H1 (cell line): ENCODE measurements at regions not wholly inside any gene's neighbourhood (a gene's known extent, or its start where the extent isn't known, plus 50 kb on each side); places are given as distances from the start of the nearest gene placed in this dataset.

Source experiments
- CTCF ChIA-PET: fragments of 300-600 bp; sonication (Branson Sonifier 250); formaldehyde crosslinking; loops from one replicate; lab custom pipeline; 2021; ENCODE audit not compliant: partially characterized antibody; lab: Charles Lee
- POLR2A ChIA-PET: fragments of 300-600 bp; sonication (Branson Sonifier 250); formaldehyde crosslinking; loops from one replicate; lab custom pipeline; 2021; ENCODE audit warnings: inconsistent platforms; ENCODE audit not compliant: partially characterized antibody; lab: Charles Lee
- DNase-seq, 2 experiments: peaks; one replicate each; pipeline versions ENCODE4 v3.0.0 to v3.0.0-alpha.2; 2010 to 2022; ENCODE audit warnings: low spot score in 2 of 2, low read depth in 1 of 2, mixed read lengths in 1 of 2
- FAIRE-seq: peaks from 2 replicates; lab custom pipeline; 2011; peaks lifted over from hg19 to GRCh38; lab: Jason Lieb, UNC
- H2AFZ ChIP-seq: 2 replicates; pipeline ENCODE4 v1.8.1; 2012; ENCODE audit warnings: low read length, inconsistent platforms
- H2AK5ac ChIP-seq: 2 replicates; pipeline ENCODE4 v1.6.1; 2013; ENCODE audit warnings: low read depth, low read length
- H2BK120ac ChIP-seq: replicated peaks from 2 replicates; pipeline ENCODE3; 2013; ENCODE audit warnings: low read depth, low read length, inconsistent platforms
- H2BK12ac ChIP-seq: 2 replicates; pipeline ENCODE4 v1.6.1; 2013; ENCODE audit warnings: low read depth, low read length
- H2BK15ac ChIP-seq: 2 replicates; pipeline ENCODE4 v1.6.1; 2013; ENCODE audit warnings: low read length
- H2BK20ac ChIP-seq: 2 replicates; pipeline ENCODE4 v1.6.1; 2013; ENCODE audit warnings: low read length
- H2BK5ac ChIP-seq: 2 replicates; pipeline ENCODE4 v1.6.1; 2013; ENCODE audit warnings: low read depth, low read length
- H3K14ac ChIP-seq: 2 replicates; pipeline ENCODE4 v1.6.1; 2013; ENCODE audit warnings: inconsistent platforms; ENCODE audit not compliant: insufficient read length
- H3K18ac ChIP-seq: 2 replicates; pipeline ENCODE4 v1.6.1; 2013; ENCODE audit warnings: low read length; ENCODE audit errors: extremely low read depth
- H3K23ac ChIP-seq: 2 replicates; pipeline ENCODE4 v1.6.1; 2013; ENCODE audit warnings: inconsistent platforms; ENCODE audit not compliant: insufficient read length
- H3K23me2 ChIP-seq: 2 replicates; pipeline ENCODE4 v1.6.1; 2013; ENCODE audit warnings: low read depth, low read length
- H3K27ac ChIP-seq: 2 replicates; pipeline ENCODE4 v1.6.1; 2011; ENCODE audit warnings: low read depth, low read length, inconsistent platforms
- H3K27me3 ChIP-seq, 4 experiments: replicated peaks in 1 of 4; 1 replicate in 1 of 4; 2 replicates in 3 of 4; pipeline versions ENCODE4 v1.6.1 to v1.8.1; 2011 to 2013; ENCODE audit warnings: low read length in 3 of 4, mild to moderate bottlenecking in 3 of 4, inconsistent platforms in 2 of 4, mixed read lengths in 2 of 4, moderate library complexity in 1 of 4; ENCODE audit not compliant: control insufficient read depth in 3 of 4, insufficient read depth in 3 of 4; ENCODE audit errors: extremely low read depth in 1 of 4
- H3K36me3 ChIP-seq, 4 experiments: 2 replicates each; pipeline versions ENCODE4 v1.6.1 to v1.8.1; 2011 to 2013; ENCODE audit warnings: mild to moderate bottlenecking in 4 of 4, low read length in 3 of 4, moderate library complexity in 2 of 4, control low read depth in 1 of 4, inconsistent platforms in 1 of 4; ENCODE audit not compliant: insufficient read depth in 4 of 4, control insufficient read depth in 2 of 4
- H3K4ac ChIP-seq: replicated peaks from 2 replicates; pipeline ENCODE3; 2013; ENCODE audit warnings: low read length, low read depth, mixed read lengths, inconsistent platforms; ENCODE audit not compliant: insufficient read length
- H3K4me1 ChIP-seq, 4 experiments: replicated peaks in 1 of 4; 1 replicate in 1 of 4; 2 replicates in 3 of 4; pipeline versions ENCODE4 v1.6.1 to v1.8.1; 2011 to 2013; ENCODE audit warnings: low read length in 3 of 4, inconsistent platforms in 2 of 4, mixed read lengths in 1 of 4; ENCODE audit not compliant: insufficient read depth in 4 of 4, control insufficient read depth in 3 of 4
- H3K4me2 ChIP-seq, 2 experiments: 2 replicates each; pipeline versions ENCODE4 v1.6.1 to v1.8.1; 2011 to 2013; ENCODE audit warnings: low read depth in 2 of 2, low read length in 2 of 2, control low read depth in 1 of 2, inconsistent platforms in 1 of 2, mild to moderate bottlenecking in 1 of 2; ENCODE audit not compliant: insufficient read depth in 1 of 2
- H3K4me3 ChIP-seq, 4 experiments: fragments of 200-600, 300-600 bp in 1 of 4; sonication (generic), shearing (Covaris generic), sonication (Bioruptor Twin) in 1 of 4; 2 replicates each; pipeline versions ENCODE4 v1.5.1 to v1.8.1; 2011 to 2016; ENCODE audit warnings: low read length in 4 of 4, low read depth in 3 of 4, control low read depth in 2 of 4, inconsistent platforms in 2 of 4, mild to moderate bottlenecking in 2 of 4, mixed read lengths in 1 of 4, moderate library complexity in 1 of 4; ENCODE audit not compliant: insufficient read depth in 2 of 4; ENCODE audit errors: extremely low read depth in 1 of 4
- H3K56ac ChIP-seq: replicated peaks from 2 replicates; pipeline ENCODE3; 2013; ENCODE audit warnings: low read depth, mild to moderate bottlenecking, mixed read lengths, low read length, inconsistent platforms; ENCODE audit not compliant: insufficient read length
- H3K79me1 ChIP-seq: 2 replicates; pipeline ENCODE4 v1.6.1; 2013; ENCODE audit warnings: low read depth, low read length, control low read depth
- H3K79me2 ChIP-seq, 2 experiments: 2 replicates each; pipeline versions ENCODE4 v1.6.1 to v1.8.1; 2012 to 2013; ENCODE audit warnings: low read length in 2 of 2, mild to moderate bottlenecking in 2 of 2, inconsistent platforms in 1 of 2; ENCODE audit not compliant: insufficient read depth in 2 of 2, control insufficient read depth in 1 of 2
- H3K9ac ChIP-seq, 4 experiments: replicated peaks in 1 of 4; 1 replicate in 1 of 4; 2 replicates in 3 of 4; pipeline versions ENCODE4 v1.6.1 to v1.8.1; 2011 to 2013; ENCODE audit warnings: low read depth in 3 of 4, low read length in 3 of 4, control low read depth in 2 of 4, mild to moderate bottlenecking in 2 of 4, moderate library complexity in 2 of 4, inconsistent platforms in 1 of 4; ENCODE audit errors: extremely low read depth in 1 of 4
- H3K9me3 ChIP-seq, 2 experiments: 2 replicates each; pipeline versions ENCODE4 v1.6.1 to v1.8.1; 2012 to 2013; ENCODE audit warnings: mild to moderate bottlenecking in 2 of 2, moderate library complexity in 2 of 2, control low read depth in 1 of 2, inconsistent platforms in 1 of 2, low read depth in 1 of 2, low read length in 1 of 2, mixed read lengths in 1 of 2; ENCODE audit not compliant: insufficient read depth in 2 of 2
- H4K20me1 ChIP-seq, 2 experiments: replicated peaks in 1 of 2; 2 replicates each; pipeline versions ENCODE3 to v1.8.1; 2011 to 2013; ENCODE audit warnings: inconsistent platforms in 2 of 2, low read length in 2 of 2, mild to moderate bottlenecking in 1 of 2; ENCODE audit not compliant: insufficient read depth in 2 of 2, control insufficient read depth in 1 of 2
- H4K5ac ChIP-seq: 2 replicates; pipeline ENCODE4 v1.6.1; 2013; ENCODE audit warnings: low read length, low read depth, mixed read lengths, inconsistent platforms; ENCODE audit not compliant: insufficient read length
- H4K8ac ChIP-seq: 2 replicates; pipeline ENCODE4 v1.8.0; 2013; ENCODE audit warnings: mild to moderate bottlenecking, moderate library complexity, low read length, inconsistent platforms; ENCODE audit not compliant: insufficient read depth; ENCODE audit errors: extremely low read depth
- H4K91ac ChIP-seq: replicated peaks from 2 replicates; pipeline ENCODE3; 2013; ENCODE audit warnings: low read length, mixed read lengths, inconsistent platforms; ENCODE audit not compliant: insufficient read length
- NANOG ChIP-seq: IDR thresholded peaks from 2 replicates; pipeline ENCODE4 v1.6.1; 2011; ENCODE audit warnings: low read length, low read depth, mild to moderate bottlenecking, inconsistent platforms; ENCODE audit not compliant: insufficient read depth, poor library complexity, severe bottlenecking
- POU5F1 ChIP-seq: IDR thresholded peaks from 2 replicates; pipeline ENCODE4 v1.6.1; 2011; ENCODE audit warnings: low read depth, mild to moderate bottlenecking, low read length, moderate library complexity
- SP2 ChIP-seq: IDR thresholded peaks from 2 replicates; pipeline ENCODE4 v1.6.1; 2012; ENCODE audit warnings: mild to moderate bottlenecking, low read length, inconsistent platforms
- SP4 ChIP-seq: IDR thresholded peaks from 2 replicates; pipeline ENCODE4 v1.6.1; 2012; ENCODE audit warnings: low read length, inconsistent platforms
- TAF7 ChIP-seq: optimal IDR thresholded peaks from 2 replicates; pipeline ENCODE3; 2011; ENCODE audit warnings: low read depth, mild to moderate bottlenecking, inconsistent platforms, low read length, moderate library complexity, borderline replicate concordance
- USF2 ChIP-seq: IDR thresholded peaks from 2 replicates; pipeline ENCODE4 v1.6.1; 2011; ENCODE audit warnings: low read length, improper control_type of control experiment
- WGBS, 2 experiments: shearing (Covaris generic) in 1 of 2; methylation state at CpG; one replicate each; pipeline versions ENCODE4 v1.1.6 to v1.1.7; 2013 to 2015; ENCODE audit warnings: low lambda C conversion rate in 2 of 2, mixed read lengths in 2 of 2, inconsistent platforms in 1 of 2, low coverage in 1 of 2, missing lambda C conversion rate in 1 of 2; ENCODE audit not compliant: insufficient replicate concordance in 2 of 2, insufficient coverage in 1 of 2, insufficient read length in 1 of 2; ENCODE audit errors: extremely low coverage in 1 of 2, missing lambda C conversion rate in 1 of 2; 5-methylcytosine and 5-hydroxymethylcytosine counted together
- TF ChIP-seq, protein P1 (sequence below): IDR thresholded peaks from 2 replicates; pipeline ENCODE4 v1.6.1; 2012; ENCODE audit warnings: inconsistent platforms

DNA sequence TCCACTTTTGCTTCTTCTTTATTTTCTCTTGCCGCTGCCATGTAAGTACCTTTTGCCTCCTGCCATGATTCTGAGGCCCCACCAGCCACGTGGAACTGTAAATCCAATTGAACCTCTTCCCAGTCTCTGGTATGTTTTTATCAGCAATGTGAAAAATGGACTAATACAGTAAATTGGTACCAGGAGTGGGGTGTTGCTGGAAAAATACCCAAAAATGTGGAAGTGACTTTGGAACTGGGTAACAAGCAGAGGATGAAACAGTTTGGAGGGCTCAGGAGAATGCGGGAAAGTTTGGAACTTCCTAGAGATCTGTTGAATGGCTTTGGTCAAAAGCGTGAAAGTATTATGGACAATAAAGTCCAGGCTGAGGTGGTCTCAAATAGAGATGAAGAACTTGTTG lies 670.3 kb upstream of the ZWINT start:
- Histone ChIP-seq H3K27ac (no peak overlapping the region), H3K56ac (no peak overlapping the region), H3K27me3 (no peaks in the 10 kb centered on the region), H3K14ac (no peak overlapping the region), H3K9ac (no peak overlapping the region), H2BK15ac (no peak overlapping the region), H4K8ac (no peak overlapping the region), H2BK5ac (no peak overlapping the region), H3K4me3 (no peak overlapping the region), H3K4ac (no peak overlapping the region), H2BK120ac (no peak overlapping the region), H3K79me2 (no peaks in the 10 kb centered on the region), H3K9me3 (peaks cover 8 to 13% of the 10 kb centered on the region in 2 experiments), H2AFZ (no peak overlapping the region), H3K18ac (no peak overlapping the region), H2BK12ac (no peak overlapping the region), H3K4me2 (no peak overlapping the region), H3K79me1 (no peaks in the 10 kb centered on the region), H4K5ac (no peak overlapping the region), H3K23ac (no peak overlapping the region), H2BK20ac (no peak overlapping the region), H3K36me3 (no peaks in the 10 kb centered on the region; a peak in 1 of 8 replicates), H2AK5ac (no peak overlapping the region), H4K20me1 (no peaks in the 10 kb centered on the region), H3K23me2 (no peaks in the 10 kb centered on the region), H3K4me1 (no peaks in the 10 kb centered on the region), H4K91ac (no peak overlapping the region)
- 88% methylated on average over 4 of the region's 4 CpGs; no CpG with 5 or more reads in 1 of the 2 experiments for WGBS, 2 experiments
- TF ChIP-seq, protein P1, sequence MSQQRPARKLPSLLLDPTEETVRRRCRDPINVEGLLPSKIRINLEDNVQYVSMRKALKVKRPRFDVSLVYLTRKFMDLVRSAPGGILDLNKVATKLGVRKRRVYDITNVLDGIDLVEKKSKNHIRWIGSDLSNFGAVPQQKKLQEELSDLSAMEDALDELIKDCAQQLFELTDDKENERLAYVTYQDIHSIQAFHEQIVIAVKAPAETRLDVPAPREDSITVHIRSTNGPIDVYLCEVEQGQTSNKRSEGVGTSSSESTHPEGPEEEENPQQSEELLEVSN = no peak
- TF ChIP-seq USF2 = no peak
- no peak for TF ChIP-seq SP4
- no peak for TF ChIP-seq TAF7
- no peak for TF ChIP-seq NANOG
- no peak for TF ChIP-seq POU5F1
- no peak for TF ChIP-seq SP2
- ChIA-PET POLR2A (no interaction called here), CTCF (no interaction called here)
- DNase-seq (no peak), FAIRE-seq (no peak)
